HCT116 (cell line): ENCODE measurements at regions not wholly inside any gene's neighbourhood (a gene's known extent, or its start where the extent isn't known, plus 50 kb on each side); places are given as distances from the start of the nearest gene placed in this dataset.

ENCODE experiments used
- ATAC-seq: fragments of 200-7000 bp; cut with Tn5 transposase; 2 replicates; pipeline ENCODE4 v1.9.1; 2020; ENCODE audit warnings: mild to moderate bottlenecking, moderate library complexity
- BruUV-seq: library from RNA; stranded (reverse); fragments of 400-500 nt; replicated peaks from 2 replicates; lab custom pipeline; 2021; lab: Mats Ljungman, UMichigan
- CTCF ChIA-PET: fragments of 300-600 bp; sonication (Branson Sonifier 250); formaldehyde crosslinking; loops from one replicate; lab custom pipeline; 2021; ENCODE audit warnings: antibody characterized with exemption; lab: Charles Lee
- POLR2A ChIA-PET: fragments of 300-600, 350-600 bp; sonication (Branson Sonifier 250); formaldehyde crosslinking; loops from one replicate; lab custom pipeline; 2021; ENCODE audit warnings: antibody characterized with exemption; lab: Charles Lee
- RAD21 ChIA-PET, 2 experiments: fragments of 300-600 bp; sonication (Branson Sonifier 250); formaldehyde crosslinking; loops; one replicate each; lab custom pipeline; 2023; ENCODE audit warnings: low total read pairs in 2 of 2; ENCODE audit not compliant: uncharacterized antibody in 2 of 2, unreplicated experiment in 2 of 2, low non-redundant PET in 1 of 2; lab: Charles Lee
- DNase-seq: peaks from one replicate; pipeline ENCODE4 v3.0.0-alpha.2; 2010; ENCODE audit warnings: low read depth, low spot score
- H2AFZ ChIP-seq: fragments of 200-600 bp; shearing (Covaris generic), sonication (generic); 2 replicates; pipeline ENCODE4 v1.6.1; 2017; ENCODE audit warnings: low read depth, mixed run types, mixed read lengths, antibody characterized with exemption, low read length; ENCODE audit not compliant: poor library complexity, severe bottlenecking
- H3K27ac ChIP-seq: 2 replicates; pipeline ENCODE4 v1.5.1; 2012; ENCODE audit warnings: low read depth, low read length
- H3K27me3 ChIP-seq: fragments of 200-600 bp; sonication (generic); 2 replicates; pipeline ENCODE4 v1.6.1; 2016; ENCODE audit warnings: mixed run types, low read length, mixed read lengths; ENCODE audit not compliant: insufficient read depth
- H3K36me3 ChIP-seq, 2 experiments: fragments of 200-500 bp in 1 of 2; fragments of 200-600 bp in 1 of 2; sonication (Bioruptor generic) in 1 of 2; sonication (generic) in 1 of 2; 2 replicates each; pipeline versions ENCODE4 v1.5.1 to v1.6.1; 2014 to 2016; ENCODE audit warnings: low read length in 2 of 2, inconsistent platforms in 1 of 2, mixed read lengths in 1 of 2, mixed run types in 1 of 2; ENCODE audit not compliant: insufficient read depth in 2 of 2, control insufficient read depth in 1 of 2
- H3K4me1 ChIP-seq, 2 experiments: fragments of 200-600 bp in 1 of 2; sonication (generic) in 1 of 2; 2 replicates each; pipeline versions ENCODE4 v1.5.1 to v1.6.1; 2012 to 2017; ENCODE audit warnings: low read length in 2 of 2, inconsistent platforms in 1 of 2, mild to moderate bottlenecking in 1 of 2, mixed read lengths in 1 of 2, mixed run types in 1 of 2, moderate library complexity in 1 of 2; ENCODE audit not compliant: insufficient read depth in 2 of 2, control insufficient read depth in 1 of 2
- H3K4me2 ChIP-seq: fragments of 200-600 bp; sonication (generic); 2 replicates; pipeline ENCODE4 v1.6.1; 2017; ENCODE audit warnings: mixed run types, low read length, mixed read lengths
- H3K4me3 ChIP-seq, 2 experiments: fragments of 200-600 bp in 1 of 2; sonication (generic) in 1 of 2; replicated peaks in 1 of 2; 2 replicates each; pipeline ENCODE4 v1.5.1; 2011 to 2016; ENCODE audit warnings: low read length in 2 of 2, control low read depth in 1 of 2, low read depth in 1 of 2, mild to moderate bottlenecking in 1 of 2, mixed read lengths in 1 of 2, mixed run types in 1 of 2
- H3K79me2 ChIP-seq: fragments of 200-600 bp; sonication (generic); 2 replicates; pipeline ENCODE4 v1.6.1; 2017; ENCODE audit warnings: mild to moderate bottlenecking, mixed run types, low read length, moderate library complexity, mixed read lengths; ENCODE audit not compliant: insufficient read depth
- H3K9ac ChIP-seq: fragments of 200-600 bp; sonication (generic); 2 replicates; pipeline ENCODE4 v1.6.1; 2016; ENCODE audit warnings: low read length, mixed read lengths
- H3K9me2 ChIP-seq: fragments of 200-600 bp; sonication (generic), shearing (Covaris generic); 2 replicates; pipeline ENCODE4 v1.6.1; 2017; ENCODE audit warnings: mixed run types, mild to moderate bottlenecking, moderate library complexity; ENCODE audit not compliant: insufficient read depth
- H3K9me3 ChIP-seq, 2 experiments: fragments of 200-500 bp in 1 of 2; fragments of 200-600 bp in 1 of 2; sonication (Bioruptor generic) in 1 of 2; sonication (generic) in 1 of 2; 2 replicates each; pipeline ENCODE4 v1.6.1; 2014 to 2017; ENCODE audit warnings: low read length in 2 of 2, mixed read lengths in 2 of 2, inconsistent platforms in 1 of 2, low read depth in 1 of 2, mild to moderate bottlenecking in 1 of 2, mixed run types in 1 of 2, moderate library complexity in 1 of 2; ENCODE audit not compliant: control insufficient read depth in 1 of 2, insufficient read depth in 1 of 2
- H4K20me1 ChIP-seq: fragments of 200-600 bp; sonication (generic), shearing (Covaris generic); 2 replicates; pipeline ENCODE4 v1.6.1; 2017; ENCODE audit warnings: mixed run types, mild to moderate bottlenecking, moderate library complexity; ENCODE audit not compliant: insufficient read depth
- CBX3 ChIP-seq: IDR thresholded peaks from 2 replicates; pipeline ENCODE4 v1.6.1; 2012; ENCODE audit warnings: low read depth
- CEBPB ChIP-seq: IDR thresholded peaks from 2 replicates; pipeline ENCODE4 v1.6.1; 2012; ENCODE audit warnings: low read depth
- EGR1 ChIP-seq: IDR thresholded peaks from 2 replicates; pipeline ENCODE4 v1.6.1; 2012; ENCODE audit warnings: low read depth
- ELF1 ChIP-seq: IDR thresholded peaks from 2 replicates; pipeline ENCODE4 v1.6.1; 2012; ENCODE audit warnings: low read depth, borderline replicate concordance
- EZH2 ChIP-seq: fragments of 200-600 bp; sonication (generic); IDR thresholded peaks from 2 replicates; pipeline ENCODE4 v1.6.1; 2017; ENCODE audit warnings: antibody characterized with exemption, mixed run types
- EZH2phosphoT487 ChIP-seq: fragments of 200-600 bp; IDR thresholded peaks from 2 replicates; pipeline ENCODE4 v1.6.1; 2018; ENCODE audit warnings: antibody characterized with exemption, borderline replicate concordance
- FOSL1 ChIP-seq: IDR thresholded peaks from 2 replicates; pipeline ENCODE4 v1.6.1; 2012; ENCODE audit warnings: low read depth
- JUND ChIP-seq: IDR thresholded peaks from 2 replicates; pipeline ENCODE4 v1.6.1; 2012
- POLR2AphosphoS5 ChIP-seq: IDR thresholded peaks from 2 replicates; pipeline ENCODE4 v1.6.1; 2011; ENCODE audit warnings: mild to moderate bottlenecking, low read depth, low read length, moderate library complexity
- RAD21 ChIP-seq: IDR thresholded peaks from 2 replicates; pipeline ENCODE4 v1.6.1; 2012; ENCODE audit warnings: low read depth, mild to moderate bottlenecking
- SIN3A ChIP-seq: IDR thresholded peaks from 2 replicates; pipeline ENCODE4 v1.6.1; 2012; ENCODE audit warnings: low read depth
- SP1 ChIP-seq: IDR thresholded peaks from 2 replicates; pipeline ENCODE4 v1.6.1; 2012; ENCODE audit warnings: low read depth
- SRF ChIP-seq: IDR thresholded peaks from 2 replicates; pipeline ENCODE4 v1.6.1; 2012; ENCODE audit warnings: low read depth
- TCF7L2 ChIP-seq: IDR thresholded peaks from 2 replicates; pipeline ENCODE4 v1.7.0; 2011; ENCODE audit warnings: borderline replicate concordance, inconsistent platforms; ENCODE audit not compliant: insufficient read depth, insufficient read length; ENCODE audit errors: extremely low read depth
- YY1 ChIP-seq: IDR thresholded peaks from 2 replicates; pipeline ENCODE4 v1.6.1; 2011; ENCODE audit warnings: low read length, low read depth, moderate library complexity, mild to moderate bottlenecking; ENCODE audit not compliant: insufficient replicate concordance; ENCODE audit errors: extremely low read depth
- ZFX ChIP-seq: fragments of 450-650 bp; IDR thresholded peaks from 2 replicates; pipeline ENCODE4 v1.6.1; 2017
- intact Hi-C: fragments of 100-400 bp; cut with micrococcal nuclease; formaldehyde crosslinking; loops from 2 replicates; pipeline ENCODE4 v1.10.0; 2022
- TF ChIP-seq, protein P1 (sequence below): IDR thresholded peaks from 2 replicates; pipeline ENCODE4 v1.6.1; 2011; ENCODE audit warnings: mild to moderate bottlenecking, low read length, moderate library complexity; ENCODE audit not compliant: insufficient replicate concordance; ENCODE audit errors: extremely low read depth
- TF ChIP-seq, protein P2 (sequence below): IDR thresholded peaks from 2 replicates; pipeline ENCODE4 v1.6.1; 2012
- TF ChIP-seq, protein P3 (sequence below): IDR thresholded peaks from 2 replicates; pipeline ENCODE4 v1.6.1; 2012
- TF ChIP-seq, protein P4 (sequence below), 3 experiments: fragments of 200-600 bp in 1 of 3; sonication (generic) in 1 of 3; IDR thresholded peaks in 2 of 3; conservative IDR thresholded peaks in 1 of 3; 2 replicates each; pipeline ENCODE4 v1.5.1; 2012 to 2017; ENCODE audit warnings: low read depth in 2 of 3, low read length in 2 of 3, antibody characterized with exemption in 1 of 3, borderline replicate concordance in 1 of 3, control low read depth in 1 of 3, mild to moderate bottlenecking in 1 of 3, mixed read lengths in 1 of 3, mixed run types in 1 of 3, moderate library complexity in 1 of 3; ENCODE audit not compliant: insufficient read depth in 1 of 3

DNA sequence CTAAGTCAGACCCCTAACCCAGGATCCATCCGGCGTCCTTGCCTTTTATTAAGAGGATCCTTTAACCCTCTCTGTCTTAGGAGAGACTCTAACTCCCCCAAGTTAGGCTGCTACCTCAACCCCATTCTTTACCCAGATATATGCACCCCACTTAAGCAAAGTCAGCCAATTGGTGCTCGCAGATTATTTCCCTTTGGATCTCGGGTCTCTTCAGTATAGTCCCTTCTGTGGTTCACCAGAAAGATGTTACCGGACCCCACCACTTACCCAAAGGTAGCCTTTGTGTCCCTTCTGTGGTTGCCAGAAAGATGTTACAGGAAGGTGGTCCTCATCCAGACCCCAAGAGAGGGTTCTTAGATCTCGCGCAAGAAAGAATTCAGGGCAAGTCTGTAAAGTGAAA lies 212.9 kb upstream of the GRID2 start:
- H3K4me2 ChIP-seq = no peak overlapping the region
- ChIA-PET POLR2A (no interaction called here), CTCF (no interaction called here), RAD21 (no interaction called here)
- no peaks in the 10 kb centered on the region for H3K9me2 ChIP-seq
- H2AFZ ChIP-seq = no peak overlapping the region
- no peaks in the 10 kb centered on the region for H3K27me3 ChIP-seq
- no peaks in the 10 kb centered on the region for H3K9me3 ChIP-seq
- DNase-seq = no peak
- no TSS peak for BruUV-seq
- intact Hi-C loops = no loop called here
- H3K9ac ChIP-seq = no peak overlapping the region
- no peak for ATAC-seq
- H4K20me1 ChIP-seq = no peaks in the 10 kb centered on the region
- H3K4me3 ChIP-seq = no peak overlapping the region
- TF ChIP-seq POLR2AphosphoS5 (no peak), EGR1 (no peak), EZH2phosphoT487 (no peak), CEBPB (no peak), CBX3 (no peak), SRF (no peak), SP1 (no peak), RAD21 (no peak), ELF1 (no peak), SIN3A (no peak), EZH2 (no peak), TCF7L2 (no peak), JUND (no peak), FOSL1 (no peak), YY1 (no peak), ZFX (no peak)
- TF ChIP-seq, protein P1, sequence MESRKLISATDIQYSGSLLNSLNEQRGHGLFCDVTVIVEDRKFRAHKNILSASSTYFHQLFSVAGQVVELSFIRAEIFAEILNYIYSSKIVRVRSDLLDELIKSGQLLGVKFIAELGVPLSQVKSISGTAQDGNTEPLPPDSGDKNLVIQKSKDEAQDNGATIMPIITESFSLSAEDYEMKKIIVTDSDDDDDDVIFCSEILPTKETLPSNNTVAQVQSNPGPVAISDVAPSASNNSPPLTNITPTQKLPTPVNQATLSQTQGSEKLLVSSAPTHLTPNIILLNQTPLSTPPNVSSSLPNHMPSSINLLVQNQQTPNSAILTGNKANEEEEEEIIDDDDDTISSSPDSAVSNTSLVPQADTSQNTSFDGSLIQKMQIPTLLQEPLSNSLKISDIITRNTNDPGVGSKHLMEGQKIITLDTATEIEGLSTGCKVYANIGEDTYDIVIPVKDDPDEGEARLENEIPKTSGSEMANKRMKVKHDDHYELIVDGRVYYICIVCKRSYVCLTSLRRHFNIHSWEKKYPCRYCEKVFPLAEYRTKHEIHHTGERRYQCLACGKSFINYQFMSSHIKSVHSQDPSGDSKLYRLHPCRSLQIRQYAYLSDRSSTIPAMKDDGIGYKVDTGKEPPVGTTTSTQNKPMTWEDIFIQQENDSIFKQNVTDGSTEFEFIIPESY = no peak
- TF ChIP-seq, protein P2, sequence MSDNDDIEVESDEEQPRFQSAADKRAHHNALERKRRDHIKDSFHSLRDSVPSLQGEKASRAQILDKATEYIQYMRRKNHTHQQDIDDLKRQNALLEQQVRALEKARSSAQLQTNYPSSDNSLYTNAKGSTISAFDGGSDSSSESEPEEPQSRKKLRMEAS = no peak
- TF ChIP-seq, protein P3, sequence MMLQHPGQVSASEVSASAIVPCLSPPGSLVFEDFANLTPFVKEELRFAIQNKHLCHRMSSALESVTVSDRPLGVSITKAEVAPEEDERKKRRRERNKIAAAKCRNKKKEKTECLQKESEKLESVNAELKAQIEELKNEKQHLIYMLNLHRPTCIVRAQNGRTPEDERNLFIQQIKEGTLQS = no peak
- TF ChIP-seq, protein P4, sequence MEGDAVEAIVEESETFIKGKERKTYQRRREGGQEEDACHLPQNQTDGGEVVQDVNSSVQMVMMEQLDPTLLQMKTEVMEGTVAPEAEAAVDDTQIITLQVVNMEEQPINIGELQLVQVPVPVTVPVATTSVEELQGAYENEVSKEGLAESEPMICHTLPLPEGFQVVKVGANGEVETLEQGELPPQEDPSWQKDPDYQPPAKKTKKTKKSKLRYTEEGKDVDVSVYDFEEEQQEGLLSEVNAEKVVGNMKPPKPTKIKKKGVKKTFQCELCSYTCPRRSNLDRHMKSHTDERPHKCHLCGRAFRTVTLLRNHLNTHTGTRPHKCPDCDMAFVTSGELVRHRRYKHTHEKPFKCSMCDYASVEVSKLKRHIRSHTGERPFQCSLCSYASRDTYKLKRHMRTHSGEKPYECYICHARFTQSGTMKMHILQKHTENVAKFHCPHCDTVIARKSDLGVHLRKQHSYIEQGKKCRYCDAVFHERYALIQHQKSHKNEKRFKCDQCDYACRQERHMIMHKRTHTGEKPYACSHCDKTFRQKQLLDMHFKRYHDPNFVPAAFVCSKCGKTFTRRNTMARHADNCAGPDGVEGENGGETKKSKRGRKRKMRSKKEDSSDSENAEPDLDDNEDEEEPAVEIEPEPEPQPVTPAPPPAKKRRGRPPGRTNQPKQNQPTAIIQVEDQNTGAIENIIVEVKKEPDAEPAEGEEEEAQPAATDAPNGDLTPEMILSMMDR (IDR thresholded peaks at IDR 0.05 in 2 of 3, conservative IDR thresholded peaks at IDR 0.05 in 1 of 3; ENCODE audit: borderline replicate concordance in 1 of 3, insufficient read depth in 1 of 3, low read depth in 2 of 3, low read length in 2 of 3) = no peak
- no peak overlapping the region for H3K27ac ChIP-seq
- no peaks in the 10 kb centered on the region for H3K4me1 ChIP-seq
- H3K36me3 ChIP-seq = no peaks in the 10 kb centered on the region
- no peaks in the 10 kb centered on the region for H3K79me2 ChIP-seq
